ENCODE measurements at regions not wholly inside any gene's neighbourhood (a gene's known extent, or its start where the extent isn't known, plus 50 kb on each side); places are given as distances from the start of the nearest gene placed in this dataset.
"Not testable (repeated sequence)": the region's sequence is repeated elsewhere in the genome, so short reads cannot be mapped to it uniquely, and the experiment has no call there.

- Histone ChIP-seq H3K27me3 (no peaks in the 10 kb centered on the region), H3K27ac (no peak overlapping the region), H3K4me3 (ENCODE audit: low read depth in 1 of 2, low read length in 1 of 2) (no peak overlapping the region), H3K9me3 (no peaks in the 10 kb centered on the region), H3K4me1 (ENCODE audit: control insufficient read depth in 1 of 2, insufficient read depth in 1 of 2, low read depth in 1 of 2, low read length in 1 of 2) (no peaks in the 10 kb centered on the region), H3K36me3 (no peaks in the 10 kb centered on the region)
- TF ChIP-seq CTCF (IDR thresholded peaks at IDR 0.05), result no peak
Measured at GRCh38 chr17:20800146-20800545, 220.6 kb downstream of the CDRT15L2 start.

- Histone ChIP-seq H3K4me3 (ENCODE audit: low read depth in 1 of 2, low read length in 1 of 2) (no peak overlapping the region), H3K27me3 (no peaks in the 10 kb centered on the region), H3K9me3 (no peaks in the 10 kb centered on the region), H3K36me3 (no peaks in the 10 kb centered on the region), H3K4me1 (ENCODE audit: control insufficient read depth in 1 of 2, insufficient read depth in 1 of 2, low read depth in 1 of 2, low read length in 1 of 2) (no peaks in the 10 kb centered on the region), H3K27ac (no peak overlapping the region)
- TF ChIP-seq CTCF (IDR thresholded peaks at IDR 0.05), result no peak
Measured at GRCh38 chr17:20805751-20806150, 226.2 kb downstream of the CDRT15L2 start.

GRCh38 chr17:20807566-20807965 lies 228.0 kb downstream of the CDRT15L2 start:
- not testable (repeated sequence) for H3K27me3 ChIP-seq; H3K36me3 ChIP-seq; H3K27ac ChIP-seq; H3K4me3 ChIP-seq (ENCODE audit: low read depth in 1 of 2, low read length in 1 of 2); H3K9me3 ChIP-seq; H3K4me1 ChIP-seq (ENCODE audit: control insufficient read depth in 1 of 2, insufficient read depth in 1 of 2, low read depth in 1 of 2, low read length in 1 of 2)

- not testable (repeated sequence) for H3K4me3 ChIP-seq (ENCODE audit: low read depth in 1 of 2, low read length in 1 of 2); H3K36me3 ChIP-seq; H3K27me3 ChIP-seq; H3K9me3 ChIP-seq; H3K27ac ChIP-seq; H3K4me1 ChIP-seq (ENCODE audit: control insufficient read depth in 1 of 2, insufficient read depth in 1 of 2, low read depth in 1 of 2, low read length in 1 of 2)
Measured at GRCh38 chr17:20815410-20815809, 227.4 kb downstream of the USP22 start.

- Histone ChIP-seq H3K4me3 (ENCODE audit: low read depth in 1 of 2, low read length in 1 of 2) (no peak overlapping the region), H3K9me3 (no peaks in the 10 kb centered on the region), H3K27ac (no peak overlapping the region), H3K4me1 (ENCODE audit: control insufficient read depth in 1 of 2, insufficient read depth in 1 of 2, low read depth in 1 of 2, low read length in 1 of 2) (no peaks in the 10 kb centered on the region), H3K27me3 (no peaks in the 10 kb centered on the region), H3K36me3 (no peaks in the 10 kb centered on the region)
- no peak for TF ChIP-seq CTCF (IDR thresholded peaks at IDR 0.05)
Measured at GRCh38 chr17:20823905-20824304, 218.9 kb downstream of the USP22 start.

- Histone ChIP-seq H3K4me1 (ENCODE audit: control insufficient read depth in 1 of 2, insufficient read depth in 1 of 2, low read depth in 1 of 2, low read length in 1 of 2) (no peaks in the 10 kb centered on the region), H3K27ac (no peak overlapping the region), H3K36me3 (no peaks in the 10 kb centered on the region), H3K9me3 (no peaks in the 10 kb centered on the region), H3K27me3 (no peaks in the 10 kb centered on the region), H3K4me3 (ENCODE audit: low read depth in 1 of 2, low read length in 1 of 2) (no peak overlapping the region)
- TF ChIP-seq CTCF (IDR thresholded peaks at IDR 0.05), result no peak
Measured at GRCh38 chr17:20825539-20825938, 217.3 kb downstream of the USP22 start.

GRCh38 chr17:20840453-20840852 lies 202.4 kb downstream of the USP22 start:
- peaks cover 93% of the 10 kb centered on the region for H3K27me3 ChIP-seq
- H3K9me3 ChIP-seq; H3K4me3 ChIP-seq (ENCODE audit: low read depth in 1 of 2, low read length in 1 of 2); H3K4me1 ChIP-seq (ENCODE audit: control insufficient read depth in 1 of 2, insufficient read depth in 1 of 2, low read depth in 1 of 2, low read length in 1 of 2); H3K27ac ChIP-seq; H3K36me3 ChIP-seq: not testable (repeated sequence)

GRCh38 chr17:20840987-20841865 lies 201.6 kb downstream of the USP22 start:
- H3K4me3 ChIP-seq (ENCODE audit: low read depth in 1 of 2, low read length in 1 of 2); H3K27ac ChIP-seq; H3K9me3 ChIP-seq; H3K36me3 ChIP-seq; H3K4me1 ChIP-seq (ENCODE audit: control insufficient read depth in 1 of 2, insufficient read depth in 1 of 2, low read depth in 1 of 2, low read length in 1 of 2): not testable (repeated sequence)
- peaks cover 97% of the 10 kb centered on the region for H3K27me3 ChIP-seq

- H3K27ac ChIP-seq; H3K4me3 ChIP-seq (ENCODE audit: low read depth in 1 of 2, low read length in 1 of 2); H3K4me1 ChIP-seq (ENCODE audit: control insufficient read depth in 1 of 2, insufficient read depth in 1 of 2, low read depth in 1 of 2, low read length in 1 of 2); H3K36me3 ChIP-seq; H3K9me3 ChIP-seq: not testable (repeated sequence)
- peaks cover 95% of the 10 kb centered on the region for H3K27me3 ChIP-seq
Measured at GRCh38 chr17:20842012-20842411, 200.8 kb downstream of the USP22 start.

- not testable (repeated sequence) for H3K9me3 ChIP-seq; H3K36me3 ChIP-seq; H3K4me1 ChIP-seq (ENCODE audit: control insufficient read depth in 1 of 2, insufficient read depth in 1 of 2, low read depth in 1 of 2, low read length in 1 of 2); H3K27ac ChIP-seq
- H3K4me3 ChIP-seq (ENCODE audit: low read depth in 1 of 2, low read length in 1 of 2), result peak overlapping the region in 1 of 2 experiments; percentile 21
- peaks cover 95% of the 10 kb centered on the region for H3K27me3 ChIP-seq
Measured at GRCh38 chr17:20843261-20843660, 199.6 kb downstream of the USP22 start.

Data from neutrophil (primary cell).